ENCODE measurements at regions not wholly inside any gene's neighbourhood (a gene's known extent, or its start where the extent isn't known, plus 50 kb on each side); places are given as distances from the start of the nearest gene placed in this dataset.

DNA sequence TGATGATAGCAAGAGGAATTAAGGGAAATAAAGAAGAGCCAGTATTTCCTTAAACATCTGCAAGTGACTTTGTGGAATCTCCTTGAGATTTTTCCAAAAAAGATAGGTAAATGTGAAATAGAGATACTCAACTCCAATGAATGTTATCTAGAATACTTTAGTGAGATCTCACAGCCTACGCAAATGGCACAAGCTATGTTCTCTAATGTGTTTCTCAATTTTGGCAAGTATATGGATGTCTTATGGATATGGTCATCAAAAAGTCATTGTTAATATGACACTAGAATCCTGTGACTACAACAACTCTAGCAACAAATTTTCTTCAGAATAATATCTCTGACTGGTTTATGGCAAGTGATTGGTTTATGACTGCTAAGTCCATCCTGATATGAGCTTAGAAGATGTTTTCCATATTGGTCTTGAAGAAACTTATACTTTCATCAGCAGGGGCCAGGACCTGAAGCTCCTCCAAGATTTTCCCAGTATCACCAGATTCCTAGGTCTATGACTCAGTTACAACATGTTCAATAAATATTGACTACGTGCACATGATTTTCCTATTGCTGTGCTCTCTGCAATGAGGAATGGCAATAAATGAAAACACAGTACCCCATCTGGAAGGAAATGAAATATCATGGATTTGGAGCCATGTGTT is 170.9 kb upstream of the THBS1 start:
- TF ChIP-seq, protein P1, sequence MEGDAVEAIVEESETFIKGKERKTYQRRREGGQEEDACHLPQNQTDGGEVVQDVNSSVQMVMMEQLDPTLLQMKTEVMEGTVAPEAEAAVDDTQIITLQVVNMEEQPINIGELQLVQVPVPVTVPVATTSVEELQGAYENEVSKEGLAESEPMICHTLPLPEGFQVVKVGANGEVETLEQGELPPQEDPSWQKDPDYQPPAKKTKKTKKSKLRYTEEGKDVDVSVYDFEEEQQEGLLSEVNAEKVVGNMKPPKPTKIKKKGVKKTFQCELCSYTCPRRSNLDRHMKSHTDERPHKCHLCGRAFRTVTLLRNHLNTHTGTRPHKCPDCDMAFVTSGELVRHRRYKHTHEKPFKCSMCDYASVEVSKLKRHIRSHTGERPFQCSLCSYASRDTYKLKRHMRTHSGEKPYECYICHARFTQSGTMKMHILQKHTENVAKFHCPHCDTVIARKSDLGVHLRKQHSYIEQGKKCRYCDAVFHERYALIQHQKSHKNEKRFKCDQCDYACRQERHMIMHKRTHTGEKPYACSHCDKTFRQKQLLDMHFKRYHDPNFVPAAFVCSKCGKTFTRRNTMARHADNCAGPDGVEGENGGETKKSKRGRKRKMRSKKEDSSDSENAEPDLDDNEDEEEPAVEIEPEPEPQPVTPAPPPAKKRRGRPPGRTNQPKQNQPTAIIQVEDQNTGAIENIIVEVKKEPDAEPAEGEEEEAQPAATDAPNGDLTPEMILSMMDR (IDR thresholded peaks at IDR 0.05; ENCODE audit: insufficient read depth, low read depth, low read length), result no peak
- TF ChIP-seq EZH2 (IDR thresholded peaks at IDR 0.05; ENCODE audit: insufficient read depth, low read length), result no peak
